OCI-LY7 (cell line): ENCODE measurements at regions not wholly inside any gene's neighbourhood (a gene's known extent, or its start where the extent isn't known, plus 50 kb on each side); places are given as distances from the start of the nearest gene placed in this dataset.
A peak's percentile ranks its signal among the peaks of the same experiment; 100 is the strongest.

ENCODE experiments used
- BruUV-seq: library from RNA; stranded (reverse); fragments of 400-500 nt; replicated peaks from 2 replicates; lab custom pipeline; 2021; lab: Mats Ljungman, UMichigan
- CTCF ChIA-PET: fragments of 300-600 bp; sonication (Branson Sonifier 250); formaldehyde crosslinking; loops from one replicate; lab custom pipeline; 2022; ENCODE audit warnings: antibody characterized with exemption; ENCODE audit not compliant: unreplicated experiment; lab: Charles Lee
- POLR2A ChIA-PET: fragments of 300-600 bp; sonication (Branson Sonifier 250); formaldehyde crosslinking; loops from one replicate; lab custom pipeline; 2022; ENCODE audit warnings: antibody characterized with exemption; lab: Charles Lee
- DNase-seq: peaks from one replicate; pipeline ENCODE4 v3.0.0-alpha.2; 2015; ENCODE audit warnings: low spot score
- H2AFZ ChIP-seq: fragments of 200-600 bp; sonication (generic), shearing (Covaris generic); 2 replicates; pipeline ENCODE4 v1.6.1; 2014; ENCODE audit warnings: mild to moderate bottlenecking, antibody characterized with exemption, low read length, moderate library complexity
- H3K27ac ChIP-seq: fragments of 200-600 bp; sonication (generic); 2 replicates; pipeline ENCODE4 v1.5.1; 2014; ENCODE audit warnings: mixed run types, low read depth, mild to moderate bottlenecking, moderate library complexity, low read length, inconsistent platforms; ENCODE audit not compliant: poor library complexity, severe bottlenecking
- H3K36me3 ChIP-seq: fragments of 200-600 bp; sonication (generic); 2 replicates; pipeline ENCODE4 v1.6.1; 2014; ENCODE audit warnings: mild to moderate bottlenecking, antibody characterized with exemption, low read length, moderate library complexity, mixed read lengths; ENCODE audit not compliant: insufficient read depth
- H3K4me1 ChIP-seq: fragments of 200-600 bp; sonication (generic); 2 replicates; pipeline ENCODE4 v1.5.1; 2014; ENCODE audit warnings: mild to moderate bottlenecking, low read length; ENCODE audit not compliant: insufficient read depth, poor library complexity, severe bottlenecking
- H3K4me2 ChIP-seq: fragments of 200-600 bp; sonication (generic); 2 replicates; pipeline ENCODE4 v1.6.1; 2014; ENCODE audit warnings: mild to moderate bottlenecking, low read length
- H3K4me3 ChIP-seq: fragments of 200-600 bp; sonication (generic); 2 replicates; pipeline ENCODE4 v1.5.1; 2014; ENCODE audit warnings: mild to moderate bottlenecking, low read depth, low read length; ENCODE audit not compliant: poor library complexity, severe bottlenecking
- H3K79me2 ChIP-seq: fragments of 200-600 bp; sonication (generic); 2 replicates; pipeline ENCODE4 v1.6.1; 2016; ENCODE audit warnings: low read depth, mild to moderate bottlenecking, low read length, moderate library complexity, mixed read lengths; ENCODE audit not compliant: insufficient read depth
- H3K9me2 ChIP-seq: fragments of 200-600 bp; sonication (generic); 2 replicates; pipeline ENCODE4 v1.6.1; 2016; ENCODE audit warnings: mild to moderate bottlenecking, low read length, mixed read lengths; ENCODE audit not compliant: insufficient read depth
- H3K9me3 ChIP-seq: fragments of 200-600 bp; sonication (generic); 2 replicates; pipeline ENCODE4 v1.6.1; 2014; ENCODE audit warnings: mild to moderate bottlenecking, mixed run types, low read length, mixed read lengths
- H4K20me1 ChIP-seq: fragments of 200-600 bp; sonication (generic); 2 replicates; pipeline ENCODE4 v1.6.1; 2014; ENCODE audit warnings: mild to moderate bottlenecking, antibody characterized with exemption, low read length, moderate library complexity, mixed read lengths; ENCODE audit not compliant: insufficient read depth
- CTCF ChIP-seq: fragments of 200-600 bp; sonication (generic); conservative IDR thresholded peaks from 2 replicates; pipeline ENCODE4 v1.5.1; 2014; ENCODE audit warnings: mild to moderate bottlenecking, antibody characterized with exemption, low read length, moderate library complexity, mixed read lengths
- EZH2phosphoT487 ChIP-seq: fragments of 200-600 bp; sonication (generic); IDR thresholded peaks from 2 replicates; pipeline ENCODE4 v1.6.1; 2018; ENCODE audit warnings: low read depth, borderline replicate concordance, mild to moderate bottlenecking, mixed run types, antibody characterized with exemption, low read length, moderate library complexity, mixed read lengths
- intact Hi-C: fragments of 100-400 bp; cut with micrococcal nuclease; formaldehyde crosslinking; loops from one replicate; pipeline ENCODE4 v1.10.0; 2022; ENCODE audit not compliant: unreplicated experiment

- Histone ChIP-seq H3K4me3 (peak overlapping the region; percentile 5), H3K27ac (peak overlapping the region; percentile 55), H3K79me2 (no peaks in the 10 kb centered on the region), H3K36me3 (no peaks in the 10 kb centered on the region), H3K4me2 (peak overlapping the region; percentile 47), H3K4me1 (peaks cover 17% of the 10 kb centered on the region), H2AFZ (peak overlapping the region; percentile 61; the same call in 1 of the 2 replicates), H4K20me1 (no peaks in the 10 kb centered on the region), H3K9me3 (no peaks in the 10 kb centered on the region), H3K9me2 (no peaks in the 10 kb centered on the region)
- TF ChIP-seq CTCF, result no peak
- TF ChIP-seq EZH2phosphoT487, result no peak
- intact Hi-C loops, result loop anchor here (2.0 kb wide), 2 partner anchors 35 to 83 kb away; no protein-coding TSS in a partner anchor
- DNase-seq, result peak; percentile 53
- ChIA-PET POLR2A (no interaction called here), CTCF (no interaction called here)
- no TSS peak for BruUV-seq
Measured at GRCh38 chrX:76931518-76931917, 504.0 kb downstream of the MAGEE1 start.

GRCh38 chrX:76957485-76957884 lies 489.7 kb upstream of the FGF16 start:
- ChIA-PET POLR2A (interaction anchor here (0.5 kb wide), 1 partner anchor 8 kb away, joined by 3 read pairs; no protein-coding TSS in a partner anchor), CTCF (no interaction called here)
- intact Hi-C loops, result no loop called here
- H4K20me1 ChIP-seq, result no peaks in the 10 kb centered on the region
- H3K79me2 ChIP-seq, result no peaks in the 10 kb centered on the region
- no peak for DNase-seq
- H3K9me3 ChIP-seq, result no peaks in the 10 kb centered on the region
- TF ChIP-seq CTCF, result no peak
- no peak for TF ChIP-seq EZH2phosphoT487
- no peaks in the 10 kb centered on the region for H3K4me1 ChIP-seq
- H3K9me2 ChIP-seq, result no peaks in the 10 kb centered on the region
- BruUV-seq, result no TSS peak
- no peak overlapping the region for H3K4me3 ChIP-seq
- H3K27ac ChIP-seq, result no peak overlapping the region
- H3K36me3 ChIP-seq, result no peaks in the 10 kb centered on the region
- H2AFZ ChIP-seq, result no peak overlapping the region
- no peak overlapping the region for H3K4me2 ChIP-seq

GRCh38 chrX:76971393-76972376 lies 475.5 kb upstream of the FGF16 start:
- TF ChIP-seq EZH2phosphoT487, result no peak
- intact Hi-C loops, result no loop called here

More at GRCh38 chrX:76971393-76972376, 475.5 kb upstream of the FGF16 start:
- no peak overlapping the region for H3K27ac ChIP-seq
- no peaks in the 10 kb centered on the region for H3K4me1 ChIP-seq
- no peaks in the 10 kb centered on the region for H3K36me3 ChIP-seq
- no peak overlapping the region for H3K4me2 ChIP-seq
- ChIA-PET POLR2A (interaction anchor here (1.0 to 1.2 kb wide), 2 partner anchors 12 to 13 kb away, joined by 3 to 8 read pairs; no protein-coding TSS in a partner anchor), CTCF (no interaction called here)
- no peaks in the 10 kb centered on the region for H3K9me2 ChIP-seq
- DNase-seq, result no peak
- H3K9me3 ChIP-seq, result no peaks in the 10 kb centered on the region
- no peak overlapping the region for H2AFZ ChIP-seq
- BruUV-seq, result no TSS peak
- no peaks in the 10 kb centered on the region for H3K79me2 ChIP-seq
- no peak overlapping the region for H3K4me3 ChIP-seq
- no peaks in the 10 kb centered on the region for H4K20me1 ChIP-seq
